ENCODE measurements at regions not wholly inside any gene's neighbourhood (a gene's known extent, or its start where the extent isn't known, plus 50 kb on each side); places are given as distances from the start of the nearest gene placed in this dataset.

DNA sequence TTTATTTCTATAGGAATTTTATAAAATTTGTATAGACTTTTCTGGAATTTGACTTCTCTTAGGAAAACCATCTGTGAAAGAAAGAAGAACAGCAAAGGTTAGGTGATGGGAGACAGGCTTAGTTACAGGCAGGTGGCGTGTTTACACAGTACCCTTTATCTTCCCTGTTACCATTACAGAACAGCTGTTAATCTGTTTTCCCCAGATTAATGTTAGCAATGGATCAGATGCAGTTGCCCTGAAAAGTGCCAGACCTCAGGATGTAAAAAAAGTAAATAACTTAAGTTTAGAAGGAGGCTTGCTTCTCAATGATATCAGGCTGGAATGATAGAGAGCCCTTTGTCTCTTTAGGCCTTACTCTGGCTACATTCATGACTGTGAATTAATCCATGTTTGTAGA, 1186.5 kb upstream of the TENM4 start:
- no peak for DNase-seq

DNA sequence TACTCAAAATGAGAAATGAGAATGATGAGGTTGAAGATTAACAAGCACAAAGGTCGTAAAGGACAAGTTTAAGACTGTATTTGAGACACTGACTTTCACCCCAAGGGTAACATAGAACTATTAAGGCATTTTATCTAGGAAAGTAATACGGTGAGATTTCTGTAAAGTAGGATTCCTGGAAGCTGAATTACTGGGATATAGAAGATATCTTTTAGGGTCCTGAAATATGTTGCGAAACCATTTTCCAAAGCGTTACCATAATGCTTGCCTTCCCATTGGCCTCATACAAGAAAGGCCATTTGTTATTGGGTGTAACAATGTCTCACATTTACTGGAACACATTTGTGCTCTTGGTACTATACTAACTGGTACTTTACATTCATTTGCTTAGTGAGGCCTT, 1185.9 kb upstream of the TENM4 start:
- DNase-seq: no peak

DNA sequence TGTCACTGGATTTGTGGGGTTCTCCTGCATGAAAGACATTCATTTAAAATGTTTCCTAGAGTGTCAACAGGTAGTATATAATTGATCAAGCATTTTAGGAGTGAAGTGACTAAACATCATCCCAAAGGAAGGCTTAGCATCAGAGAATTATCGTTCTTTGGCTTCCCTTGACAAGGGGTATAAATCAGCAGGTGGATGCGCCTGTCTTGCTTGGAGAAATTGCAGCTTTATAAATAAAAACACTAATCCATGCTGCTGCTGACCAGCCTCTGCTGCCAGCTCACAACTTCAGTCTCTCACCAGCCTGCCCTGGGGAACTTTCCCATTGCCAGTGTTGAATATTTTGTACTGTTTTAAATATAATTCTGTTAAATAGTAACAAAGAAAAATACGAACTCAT, 1184.7 kb upstream of the TENM4 start:
- DNase-seq: no peak

DNA sequence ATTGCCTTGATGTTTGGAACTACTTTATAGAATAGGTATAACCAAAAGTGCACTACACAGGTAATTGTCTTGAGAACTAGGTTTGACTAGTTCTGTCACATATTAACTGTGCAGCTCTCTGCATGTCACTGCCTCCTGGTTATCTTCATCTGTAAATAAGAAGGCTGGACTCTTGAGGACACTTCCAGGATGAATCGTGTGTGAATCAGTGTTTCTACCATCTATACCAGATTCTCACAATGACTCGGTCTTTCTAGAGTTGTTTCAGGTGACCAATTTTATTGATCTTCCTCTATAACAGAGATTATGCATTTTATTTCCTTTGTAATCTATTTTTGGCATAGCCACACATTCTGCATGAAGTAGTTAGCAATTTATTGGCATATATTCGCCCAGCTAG, 1181.0 kb upstream of the TENM4 start:
- DNase-seq: no peak

DNA sequence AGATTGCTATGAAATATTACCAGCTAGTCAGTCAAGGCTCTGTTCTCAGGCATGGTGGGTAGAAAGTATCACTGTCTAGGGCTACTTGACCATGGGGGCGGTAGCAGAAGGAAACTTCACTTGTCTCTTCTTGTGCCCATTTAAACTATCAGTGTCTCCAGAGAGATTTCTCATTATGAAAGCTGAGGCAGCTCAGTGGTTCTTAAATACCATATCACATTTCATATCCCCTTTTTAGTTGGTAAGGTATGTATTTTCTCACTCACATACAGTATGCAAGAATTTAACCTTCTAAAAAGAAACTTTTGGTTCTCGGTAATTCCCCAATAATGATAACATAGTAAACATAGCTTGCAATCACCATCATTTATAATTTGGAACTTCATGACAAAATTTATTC, 1180.0 kb upstream of the TENM4 start:
- no peak for DNase-seq

DNA sequence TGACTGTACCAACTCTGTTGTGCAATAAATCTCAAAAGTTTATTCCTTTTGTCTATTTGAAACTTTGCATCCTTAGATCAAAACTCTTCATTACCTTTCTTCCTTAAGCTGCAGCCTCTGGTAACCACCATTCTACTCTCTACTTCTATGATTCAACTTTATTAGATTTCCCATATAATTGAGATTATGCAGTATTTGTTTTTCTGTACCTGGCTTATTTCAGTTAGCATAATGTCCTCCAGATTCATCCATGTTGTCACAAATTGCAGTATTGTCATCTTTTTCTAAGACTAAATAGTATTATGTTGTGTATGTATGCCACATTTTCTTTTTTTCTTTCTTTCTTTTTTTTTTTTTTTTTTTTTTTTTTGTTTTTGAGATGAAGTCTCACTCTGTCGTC, 1176.3 kb upstream of the TENM4 start:
- DNase-seq: no peak

DNA sequence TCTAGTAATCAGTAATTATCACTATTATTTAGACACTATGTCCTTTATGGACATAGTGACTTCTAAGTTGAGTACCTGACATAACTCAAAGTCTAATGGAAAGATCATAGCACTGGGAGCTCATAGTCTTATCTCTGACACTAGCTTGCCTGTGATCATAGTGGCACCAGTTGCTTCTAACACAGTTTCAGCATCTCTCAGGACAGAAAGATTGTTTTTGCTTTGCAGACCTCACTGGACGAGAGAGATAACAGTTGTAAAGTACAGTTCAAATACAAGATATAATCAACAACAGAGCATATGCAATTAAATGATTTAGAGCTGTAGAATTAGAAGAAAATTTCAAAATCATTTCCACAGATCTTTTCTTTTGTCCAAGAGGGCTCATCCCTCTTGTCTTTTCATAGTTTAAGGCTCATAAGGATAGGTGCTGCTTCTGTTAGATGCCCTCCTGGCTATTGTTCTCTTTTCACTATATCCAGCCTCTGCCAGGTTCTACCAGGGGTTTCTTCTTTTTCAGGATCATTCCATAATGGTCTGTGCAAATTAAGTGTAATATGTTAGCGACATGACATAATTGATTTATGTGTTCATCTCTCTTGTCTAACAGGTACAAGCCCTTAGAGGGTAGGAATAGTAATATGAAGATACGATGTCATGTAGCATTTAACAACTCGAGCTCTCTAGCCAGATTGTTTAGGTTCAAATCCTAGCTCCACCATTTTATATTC, 1175.4 kb upstream of the TENM4 start:
- no peak for DNase-seq

DNA sequence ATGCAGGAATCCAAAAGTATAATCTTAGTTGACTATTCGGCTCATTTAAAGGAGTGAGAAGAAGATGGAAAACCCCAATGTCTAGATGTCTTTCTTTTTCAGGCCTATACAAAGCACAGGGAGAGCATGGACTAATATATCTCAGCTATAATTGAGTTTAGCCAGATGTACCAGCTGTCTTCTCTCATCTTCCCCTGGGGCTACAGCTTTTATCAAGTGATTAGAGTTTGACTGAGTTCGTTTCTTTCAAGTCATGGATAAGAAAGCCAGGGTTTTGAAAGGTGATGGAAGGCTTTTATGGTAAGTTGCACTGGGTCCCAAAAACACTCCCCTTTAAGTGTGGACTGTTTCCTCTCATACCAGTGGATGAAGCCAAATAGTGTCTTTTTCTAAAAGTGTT, 1172.8 kb upstream of the TENM4 start:
- DNase-seq: no peak

DNA sequence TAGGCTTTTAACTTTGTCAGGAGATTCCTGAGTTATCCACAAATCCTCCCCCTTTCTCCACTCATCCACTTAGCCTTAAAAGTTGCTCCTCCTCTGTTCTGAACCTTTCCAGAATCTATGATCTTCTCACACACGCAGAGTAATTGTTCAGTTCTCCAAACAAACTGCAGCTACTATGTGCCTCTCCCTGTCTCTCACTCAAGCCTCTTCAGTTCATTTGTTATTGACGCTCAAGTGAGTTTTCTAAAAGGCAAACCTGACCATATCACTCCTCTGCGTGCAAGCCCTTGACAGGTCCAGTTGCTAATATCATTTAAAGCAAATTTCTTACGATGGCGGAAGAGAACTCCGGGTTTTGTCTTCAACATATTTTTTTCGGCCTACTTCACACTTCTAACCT, 1169.7 kb upstream of the TENM4 start:
- DNase-seq: no peak

DNA sequence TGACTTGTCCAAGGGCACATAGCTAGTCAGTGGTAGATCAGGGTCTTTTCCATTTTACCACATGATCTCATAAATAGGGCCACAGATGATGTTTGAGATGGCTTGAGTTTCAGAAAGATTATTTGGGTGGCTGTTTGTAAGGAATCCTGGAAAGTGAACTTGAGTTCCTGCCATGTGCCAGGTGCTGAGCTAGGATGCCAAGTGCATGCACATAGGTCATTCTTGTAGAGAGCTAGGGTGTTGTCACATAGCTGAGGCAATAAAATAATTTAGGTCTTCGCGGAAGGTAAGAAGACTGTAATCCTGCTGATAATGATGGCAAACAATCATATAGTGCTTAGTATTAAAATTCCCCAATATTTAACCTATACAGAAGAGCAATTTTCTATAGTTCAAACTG, 1162.6 kb upstream of the TENM4 start:
- no peak for DNase-seq

DNA sequence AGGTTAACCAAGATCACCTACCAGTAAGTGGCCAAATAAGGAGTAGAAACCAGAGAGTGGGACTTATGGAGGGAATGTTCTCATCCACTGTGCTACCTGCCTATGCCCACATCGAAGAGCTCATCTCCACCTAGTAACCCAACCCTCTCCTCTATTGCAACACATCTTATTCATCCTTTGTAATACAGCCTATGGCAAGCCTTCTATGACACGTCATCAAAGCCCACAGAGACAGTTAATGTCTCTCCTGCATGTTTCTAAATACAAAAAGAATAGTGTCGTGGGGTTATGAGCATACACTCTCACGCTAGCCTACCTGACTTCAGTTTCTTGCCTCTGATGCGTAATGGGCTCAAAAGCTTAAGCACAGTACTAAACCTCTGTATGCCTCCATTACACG, 1158.1 kb upstream of the TENM4 start:
- no peak for DNase-seq

DNA sequence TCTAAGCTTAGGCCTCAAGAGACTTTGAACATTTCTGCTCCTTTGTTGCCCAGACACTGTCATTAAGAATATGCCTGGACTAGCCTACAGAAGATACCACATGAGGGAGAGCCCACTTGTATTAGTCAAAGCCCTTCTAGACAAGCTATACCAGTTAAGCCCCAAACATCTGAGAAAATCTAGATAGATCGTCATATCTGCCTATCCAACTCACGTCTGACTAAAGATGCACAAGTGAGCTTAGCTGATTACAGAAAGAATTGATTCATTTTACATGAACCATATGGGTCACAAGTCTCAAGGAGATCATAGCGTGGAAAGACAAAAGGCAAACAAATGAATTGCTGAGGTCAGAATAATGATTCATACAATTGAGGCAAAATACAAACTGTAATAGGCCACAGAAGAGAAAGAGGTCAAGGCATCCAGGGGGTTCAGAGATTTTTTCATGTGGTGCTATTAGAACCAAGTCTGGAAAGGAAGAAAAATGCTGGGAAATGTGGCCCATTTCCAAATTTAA, 1155.5 kb upstream of the TENM4 start:
- DNase-seq: no peak

DNA sequence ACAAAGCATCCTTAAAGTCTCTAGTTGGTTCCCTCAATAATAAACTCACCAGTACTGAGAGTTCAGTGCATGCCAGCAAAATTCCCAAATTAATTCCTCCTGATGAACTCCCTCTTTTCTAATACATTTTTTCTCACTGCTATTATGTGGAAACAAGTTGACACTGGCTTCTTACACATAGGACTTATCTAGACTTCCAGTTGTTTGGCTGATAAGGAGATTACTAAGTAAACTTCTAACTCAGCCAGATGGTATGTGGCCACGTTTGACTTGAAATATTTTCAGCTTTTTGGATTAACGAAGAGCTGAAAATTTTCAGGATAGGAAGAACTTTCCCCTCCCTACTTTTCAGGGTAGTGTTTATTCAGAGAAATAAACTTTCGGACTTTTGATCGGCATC, 1154.2 kb upstream of the TENM4 start:
- no peak for DNase-seq

DNA sequence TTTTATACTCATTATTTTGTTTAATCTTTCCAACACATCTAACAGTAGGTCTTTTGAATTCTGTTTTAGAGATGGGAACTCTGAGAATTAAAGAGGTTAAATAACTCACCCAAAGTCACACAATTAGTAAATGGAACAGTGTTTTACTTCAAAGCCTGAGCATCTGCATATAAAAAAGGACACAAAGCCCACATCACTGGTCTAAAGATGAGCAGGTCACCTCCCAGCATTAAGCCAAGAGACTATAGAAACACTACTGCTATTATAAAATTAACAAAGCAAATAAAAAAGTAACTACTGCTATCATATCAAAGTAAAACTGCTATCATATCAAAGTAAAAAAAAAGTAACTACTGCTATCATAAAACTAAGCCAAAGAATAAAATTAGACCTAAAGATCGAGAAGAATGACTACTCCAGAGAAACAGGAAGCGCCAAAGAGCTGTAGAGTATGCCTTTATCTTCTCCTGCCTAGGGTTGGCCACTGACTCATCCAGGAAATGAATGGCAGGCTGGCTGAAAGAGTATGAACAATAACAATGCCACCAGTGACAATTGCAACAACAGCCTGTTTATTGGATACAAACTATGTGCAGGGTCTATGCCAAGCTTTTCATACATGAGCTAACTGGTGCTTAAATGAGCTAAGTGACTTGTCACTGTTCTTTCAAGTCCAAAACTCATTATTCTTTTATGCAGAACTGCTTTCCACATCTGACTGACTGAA, 1153.0 kb upstream of the TENM4 start:
- no peak for DNase-seq

DNA sequence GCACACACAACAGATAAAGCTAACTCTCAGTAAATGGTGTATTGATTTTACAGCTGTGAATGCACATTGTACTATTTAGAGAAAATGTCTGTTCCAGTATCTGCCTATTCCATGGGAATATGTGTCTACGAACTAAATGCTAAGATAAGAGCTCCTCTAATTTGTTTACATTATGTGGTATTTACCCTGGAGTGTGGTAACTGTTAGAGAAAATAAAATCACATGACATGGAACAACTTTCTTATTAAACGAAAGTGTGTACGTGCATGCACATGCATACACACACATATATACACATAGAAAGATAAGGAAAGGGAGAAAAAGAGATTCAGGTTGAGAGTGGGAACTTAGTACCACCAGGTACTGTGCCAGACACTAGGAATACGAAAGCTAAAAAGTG, 1151.7 kb upstream of the TENM4 start:
- DNase-seq: no peak

DNA sequence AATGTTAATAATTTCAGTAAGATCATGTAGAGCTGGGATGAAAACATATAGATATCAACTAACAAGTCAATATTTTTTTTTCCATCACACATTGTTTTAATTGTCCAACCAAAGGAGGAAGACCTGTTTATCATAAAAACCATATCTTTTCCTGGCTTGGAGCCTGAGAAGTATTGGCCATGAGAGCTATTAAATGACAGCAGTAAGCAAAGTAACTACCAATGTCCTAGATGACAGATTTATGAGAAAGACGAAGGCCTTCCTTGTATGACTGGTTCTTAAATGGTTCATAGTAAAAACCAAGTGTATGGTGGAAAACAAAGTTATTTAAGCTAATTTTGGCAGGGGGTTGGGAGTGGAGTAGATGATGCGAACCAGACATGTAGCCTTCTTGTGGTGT, 1147.1 kb upstream of the TENM4 start:
- no peak for DNase-seq

DNA sequence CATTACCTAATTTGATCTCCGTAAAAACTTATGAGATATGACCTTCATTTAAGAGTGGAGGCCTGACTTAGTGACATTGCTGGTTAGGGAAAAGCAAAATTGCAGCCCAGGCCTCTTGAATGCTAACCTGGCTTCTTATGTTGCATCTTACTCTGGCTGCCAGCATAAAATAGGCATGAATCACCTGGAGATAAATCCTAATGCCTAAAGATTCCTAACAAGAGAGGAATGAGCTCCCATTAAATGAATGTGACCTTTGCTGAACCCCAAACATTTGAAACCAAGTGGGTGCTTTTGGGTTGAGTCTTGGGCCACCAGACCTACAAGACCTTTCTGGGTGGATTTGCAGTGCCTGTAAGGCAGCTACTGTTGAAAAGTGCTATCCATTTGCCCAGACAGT, 1145.6 kb upstream of the TENM4 start:
- DNase-seq: no peak

DNA sequence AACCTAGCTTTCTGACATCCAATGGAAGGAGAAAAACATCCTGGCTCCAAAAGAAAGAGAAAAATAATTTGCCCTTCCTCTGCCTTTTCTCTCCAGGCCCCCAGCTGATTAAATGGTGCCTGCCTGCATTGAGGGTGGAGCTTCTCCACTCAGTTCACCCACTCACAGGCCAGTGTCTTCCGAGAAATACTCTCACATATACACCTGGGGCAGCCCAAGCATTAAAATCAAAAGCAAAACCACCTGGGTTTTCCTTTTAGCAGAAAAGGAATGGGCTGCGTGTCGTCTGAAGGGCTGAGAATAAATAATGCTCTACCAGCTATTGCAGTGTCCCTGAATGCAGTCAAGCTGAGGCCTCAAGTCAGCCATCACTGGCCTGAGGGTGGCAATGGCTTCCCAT, 1143.8 kb upstream of the TENM4 start:
- DNase-seq: no peak

DNA sequence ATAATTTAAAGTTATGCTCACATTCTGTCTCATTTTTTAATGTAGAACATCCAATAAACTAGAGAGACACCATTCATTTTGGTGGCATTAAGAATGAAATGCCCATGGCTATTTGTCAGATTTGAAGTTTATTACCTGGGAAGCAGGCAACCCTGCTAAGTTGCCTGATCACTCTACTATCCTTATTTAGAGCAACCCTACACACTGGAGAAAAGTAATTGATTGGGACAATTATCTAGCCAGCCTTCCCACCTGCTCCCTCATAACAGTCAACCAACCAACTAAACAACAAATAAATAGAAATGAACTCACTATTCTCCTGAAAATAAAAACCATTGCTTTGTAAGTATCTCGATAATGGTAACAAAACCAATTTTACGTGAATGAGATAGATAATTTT, 1129.0 kb upstream of the TENM4 start:
- no peak for DNase-seq

DNA sequence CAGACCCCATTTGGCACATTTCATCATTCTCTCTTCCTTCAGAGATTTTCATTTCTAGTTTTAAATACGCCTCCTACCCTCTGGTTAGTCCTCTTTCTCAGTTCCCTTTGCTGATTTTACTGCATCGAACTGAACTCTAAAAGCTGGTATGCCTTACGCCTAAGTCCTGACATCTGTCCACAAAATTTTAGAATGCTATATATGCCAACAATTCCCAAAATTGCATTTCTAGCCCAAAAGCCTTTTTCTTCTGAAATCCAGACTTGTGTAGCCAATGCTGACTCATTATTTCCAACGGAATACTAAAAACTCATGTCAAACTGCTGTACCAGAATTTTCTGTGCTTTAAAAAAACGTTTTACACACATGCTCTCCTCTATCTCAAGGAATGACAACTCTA, 1124.4 kb upstream of the TENM4 start:
- DNase-seq: no peak

DNA sequence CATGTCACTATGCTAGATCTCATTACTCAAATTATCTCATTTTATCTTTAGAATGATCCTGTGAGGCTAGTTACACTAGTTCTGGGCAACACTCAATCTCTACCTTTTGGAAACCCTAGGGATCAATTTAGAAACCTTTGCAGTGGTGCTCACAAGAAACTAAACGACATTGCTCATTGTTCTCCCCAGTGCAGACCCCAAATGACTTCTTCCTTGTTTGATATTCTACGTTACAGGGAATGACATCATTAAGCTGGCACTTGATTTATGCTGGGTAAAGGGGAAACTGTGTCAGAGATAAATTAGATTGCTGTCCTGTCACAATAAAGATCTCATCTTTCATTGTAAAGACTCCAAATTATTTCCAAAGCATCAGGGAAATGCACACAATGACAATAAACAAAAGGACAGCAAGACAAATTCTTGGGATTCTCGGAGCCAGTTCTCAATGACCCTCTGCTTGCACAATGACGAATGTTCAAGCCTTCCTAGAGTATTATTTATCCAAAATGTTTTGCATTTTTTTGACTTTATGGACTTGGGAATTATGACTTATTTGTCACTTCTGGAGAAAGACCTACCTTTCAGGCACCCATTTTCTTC, 1121.8 kb upstream of the TENM4 start:
- no peak for DNase-seq

DNA sequence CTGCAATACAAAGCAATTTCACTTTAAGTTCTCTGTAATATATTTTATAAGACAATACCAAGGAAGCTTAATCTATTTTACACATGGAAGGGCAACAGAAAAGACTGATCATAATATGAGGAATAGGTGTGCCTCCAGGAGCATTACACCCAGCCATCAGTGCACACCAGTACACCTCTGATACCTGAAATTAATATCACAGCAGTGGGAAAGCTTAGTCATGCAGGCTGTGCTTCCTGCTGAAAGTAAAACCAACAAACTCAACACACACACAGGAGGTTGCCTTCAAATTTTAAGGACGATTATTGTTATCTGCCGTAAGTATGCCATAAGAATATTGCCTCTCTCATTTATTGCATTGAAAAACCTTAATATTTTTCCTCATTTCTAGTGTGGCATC, 1119.1 kb upstream of the TENM4 start:
- DNase-seq: no peak

DNA sequence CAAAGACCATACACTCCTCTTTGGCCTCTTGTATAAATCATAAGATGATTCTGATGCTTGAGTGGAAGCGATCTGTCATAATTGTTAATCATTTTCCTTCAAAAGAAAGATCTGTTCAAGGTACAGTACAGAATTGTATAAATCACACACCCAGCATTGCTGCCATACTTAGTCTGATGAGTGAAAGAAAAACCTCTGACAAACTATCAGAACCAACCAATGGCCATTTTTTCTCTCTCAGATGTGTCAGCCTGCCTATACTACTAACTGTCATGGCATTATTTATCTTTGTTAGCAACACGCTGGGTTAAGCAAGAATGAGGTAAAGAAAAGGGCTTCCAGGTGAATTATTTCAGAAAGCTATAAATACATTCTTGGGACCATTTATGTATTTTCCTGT, 1112.7 kb upstream of the TENM4 start:
- DNase-seq: no peak

DNA sequence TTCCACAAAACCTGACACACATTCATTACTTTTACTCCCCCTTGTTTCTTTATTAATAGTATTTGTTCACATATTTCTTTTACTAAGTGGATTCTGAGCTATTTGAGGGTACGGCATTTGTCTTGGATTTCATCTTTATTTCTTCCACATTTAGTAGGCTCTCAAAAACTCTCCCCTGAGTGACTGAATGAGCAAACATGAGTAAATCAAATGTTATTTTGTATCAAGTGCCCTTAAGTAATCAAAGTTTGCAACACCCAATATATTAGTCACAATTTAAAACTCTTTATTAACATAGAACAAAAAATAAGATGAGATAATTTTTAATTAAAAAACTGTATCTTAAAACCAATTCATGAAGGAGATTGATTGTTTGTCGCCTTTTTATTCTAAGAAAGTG, 1101.9 kb upstream of the TENM4 start:
- DNase-seq: no peak

All from NCI-H526 (cell line).